Spleen (tissue), 7 donors: ENCODE measurements at regions not wholly inside any gene's neighbourhood (a gene's known extent, or its start where the extent isn't known, plus 50 kb on each side); places are given as distances from the start of the nearest gene placed in this dataset.

Experiments
- POLR2A ChIP-seq, 3 donors: fragments of 450-650 bp; IDR thresholded peaks; one replicate each; pipeline ENCODE4 v1.5.1; 2017; ENCODE audit warnings: antibody characterized with exemption in 3 of 3, mild to moderate bottlenecking in 1 of 3
- TF ChIP-seq, protein P1 (sequence below), 11 experiments: fragments of 200-600 bp in 7 of 11; fragments of 450-650 bp in 4 of 11; sonication (generic) in 4 of 11; IDR thresholded peaks in 8 of 11; conservative IDR thresholded peaks in 3 of 11; 1 replicate in 7 of 11; 2 replicates in 4 of 11; pipeline versions ENCODE4 v1.4.0 to v1.8.0; 2016 to 2021; ENCODE audit warnings: antibody characterized with exemption in 11 of 11, inconsistent platforms in 4 of 11, mild to moderate bottlenecking in 1 of 11
- donor health status: DM: no; HTN: no; CAD: no; lungs with moderate emphysema.
- donor health status: DM: no; HTN: no; CAD: no.
- donor health status: DM: no; HTN: no; CAD: no.

DNA sequence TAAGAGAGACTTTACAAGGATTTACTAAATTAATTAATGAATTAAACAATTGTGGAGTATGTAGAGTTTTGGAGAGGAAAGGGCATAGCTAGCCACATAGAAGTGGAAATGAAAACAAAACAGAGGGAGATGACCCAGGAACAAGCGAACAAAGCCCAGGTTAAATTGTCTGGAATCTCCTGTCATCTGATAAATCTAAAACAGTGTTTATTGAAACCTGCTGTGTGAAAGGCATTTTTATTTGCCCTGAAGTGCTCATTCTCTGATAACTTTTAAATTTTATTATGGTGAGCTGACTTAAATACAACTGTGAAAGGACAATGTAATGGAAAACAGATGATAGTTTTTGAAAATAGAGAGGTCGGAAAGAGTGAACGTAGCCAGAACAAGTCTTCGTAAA, 682.8 kb upstream of the KIRREL3 start:
- TF ChIP-seq, protein P1, sequence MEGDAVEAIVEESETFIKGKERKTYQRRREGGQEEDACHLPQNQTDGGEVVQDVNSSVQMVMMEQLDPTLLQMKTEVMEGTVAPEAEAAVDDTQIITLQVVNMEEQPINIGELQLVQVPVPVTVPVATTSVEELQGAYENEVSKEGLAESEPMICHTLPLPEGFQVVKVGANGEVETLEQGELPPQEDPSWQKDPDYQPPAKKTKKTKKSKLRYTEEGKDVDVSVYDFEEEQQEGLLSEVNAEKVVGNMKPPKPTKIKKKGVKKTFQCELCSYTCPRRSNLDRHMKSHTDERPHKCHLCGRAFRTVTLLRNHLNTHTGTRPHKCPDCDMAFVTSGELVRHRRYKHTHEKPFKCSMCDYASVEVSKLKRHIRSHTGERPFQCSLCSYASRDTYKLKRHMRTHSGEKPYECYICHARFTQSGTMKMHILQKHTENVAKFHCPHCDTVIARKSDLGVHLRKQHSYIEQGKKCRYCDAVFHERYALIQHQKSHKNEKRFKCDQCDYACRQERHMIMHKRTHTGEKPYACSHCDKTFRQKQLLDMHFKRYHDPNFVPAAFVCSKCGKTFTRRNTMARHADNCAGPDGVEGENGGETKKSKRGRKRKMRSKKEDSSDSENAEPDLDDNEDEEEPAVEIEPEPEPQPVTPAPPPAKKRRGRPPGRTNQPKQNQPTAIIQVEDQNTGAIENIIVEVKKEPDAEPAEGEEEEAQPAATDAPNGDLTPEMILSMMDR (IDR thresholded peaks at IDR 0.05 in 8 of 11, conservative IDR thresholded peaks at IDR 0.05 in 3 of 11), result no peak
- TF ChIP-seq POLR2A (IDR thresholded peaks at IDR 0.05), result no peak
